HepG2 (cell line): ENCODE measurements at regions not wholly inside any gene's neighbourhood (a gene's known extent, or its start where the extent isn't known, plus 50 kb on each side); places are given as distances from the start of the nearest gene placed in this dataset.

ENCODE experiments used
- ATAC-seq: fragments of 200-7000 bp; cut with Tn5 transposase; 3 replicates; pipeline ENCODE4 v1.9.1; 2020; ENCODE audit warnings: mild to moderate bottlenecking, moderate library complexity
- BruUV-seq: library from RNA; stranded (reverse); fragments of 400-500 nt; replicated peaks from 2 replicates; lab custom pipeline; 2021; lab: Mats Ljungman, UMichigan
- CTCF ChIA-PET: fragments of 300-600 bp; formaldehyde crosslinking; extraction: SDS; loops from one replicate; lab custom pipeline; 2021; ENCODE audit warnings: low total read pairs, inconsistent platforms, low intra/inter-chr PET ratio; lab: Yijun Ruan, JAX
- POLR2A ChIA-PET: fragments of 350-600 bp; sonication (Branson Sonifier 250); formaldehyde crosslinking; loops from one replicate; lab custom pipeline; 2020; ENCODE audit warnings: antibody characterized with exemption, inconsistent platforms; lab: Yijun Ruan, JAX
- DNase-seq: peaks from one replicate; pipeline ENCODE4 v3.0.0-alpha.2; 2015; ENCODE audit warnings: low spot score
- FAIRE-seq: peaks from 3 replicates; lab custom pipeline; 2011; peaks lifted over from hg19 to GRCh38; lab: Jason Lieb, UNC
- H2AFZ ChIP-seq: one replicate; pipeline ENCODE4 v1.6.1; 2011; ENCODE audit warnings: low read length, inconsistent platforms
- H3K27ac ChIP-seq: fragments of 300-600 bp; 3 replicates; pipeline ENCODE4 v1.8.0; 2011; ENCODE audit warnings: mixed run types, mild to moderate bottlenecking, mixed read lengths, low read length, inconsistent platforms; ENCODE audit not compliant: insufficient read depth; ENCODE audit errors: extremely low read length
- H3K27me3 ChIP-seq, 2 experiments: fragments of 200-600 bp in 1 of 2; 2 replicates in 1 of 2; 3 replicates in 1 of 2; pipeline versions ENCODE4 v1.6.0 to v1.8.0; 2011; ENCODE audit warnings: low read length in 2 of 2, mild to moderate bottlenecking in 2 of 2, moderate library complexity in 2 of 2, inconsistent platforms in 1 of 2; ENCODE audit not compliant: insufficient read depth in 2 of 2, control insufficient read depth in 1 of 2
- H3K36me3 ChIP-seq, 2 experiments: fragments of 200-600 bp in 1 of 2; replicated peaks in 1 of 2; 2 replicates in 1 of 2; 3 replicates in 1 of 2; pipeline versions ENCODE4 v1.5.1 to v1.8.0; 2011; ENCODE audit warnings: low read length in 2 of 2, inconsistent platforms in 1 of 2; ENCODE audit not compliant: insufficient read depth in 2 of 2, control insufficient read depth in 1 of 2
- H3K4me1 ChIP-seq: 2 replicates; pipeline ENCODE4 v1.5.1; 2012; ENCODE audit warnings: low read length, inconsistent platforms; ENCODE audit not compliant: insufficient read depth
- H3K4me2 ChIP-seq: 2 replicates; pipeline ENCODE4 v1.6.0; 2011; ENCODE audit warnings: low read depth, low read length, inconsistent platforms
- H3K4me3 ChIP-seq, 3 experiments: fragments of 200-600 bp in 1 of 3; sonication (generic), shearing (Covaris generic) in 1 of 3; replicated peaks in 1 of 3; 2 replicates each; pipeline ENCODE4 v1.5.1; 2011 to 2016; ENCODE audit warnings: low read length in 3 of 3, inconsistent platforms in 2 of 3, low read depth in 2 of 3, mild to moderate bottlenecking in 2 of 3, control low read depth in 1 of 3, mixed read lengths in 1 of 3; ENCODE audit not compliant: insufficient read depth in 1 of 3
- H3K79me2 ChIP-seq: one replicate; pipeline ENCODE4 v1.6.1; 2011; ENCODE audit warnings: low read length, inconsistent platforms; ENCODE audit not compliant: insufficient read depth
- H3K9ac ChIP-seq: 2 replicates; pipeline ENCODE4 v1.6.0; 2011; ENCODE audit warnings: mild to moderate bottlenecking, low read depth, low read length, inconsistent platforms; ENCODE audit not compliant: insufficient read depth
- H3K9me3 ChIP-seq: 2 replicates; pipeline ENCODE4 v1.5.1; 2012; ENCODE audit warnings: mild to moderate bottlenecking, low read length
- H4K20me1 ChIP-seq: 2 replicates; pipeline ENCODE4 v1.6.0; 2011; ENCODE audit warnings: inconsistent platforms, mild to moderate bottlenecking, low read length, moderate library complexity; ENCODE audit not compliant: insufficient read depth
- ATM ChIP-seq: fragments of 450-650 bp; IDR thresholded peaks from 2 replicates; pipeline ENCODE4 v1.7.1; 2017; ENCODE audit warnings: mild to moderate bottlenecking, borderline replicate concordance
- ETV5 ChIP-seq: IDR thresholded peaks from 2 replicates; pipeline ENCODE4 v1.6.1; 2018; ENCODE audit warnings: missing biosample characterization, missing genetic modification reagents, inconsistent platforms, borderline replicate concordance
- HDAC1 ChIP-seq: sonication (generic); formaldehyde crosslinking; IDR thresholded peaks from 2 replicates; pipeline ENCODE4 v1.5.1; 2020; ENCODE audit warnings: mild to moderate bottlenecking, missing genetic modification reagents
- NCOR1 ChIP-seq: fragments of 200-600 bp; sonication (generic); IDR thresholded peaks from 2 replicates; pipeline ENCODE4 v1.7.0; 2017; ENCODE audit warnings: antibody characterized with exemption, low read length, borderline replicate concordance
- PTBP1 ChIP-seq: fragments of 200-400 bp; formaldehyde crosslinking; IDR thresholded peaks from 2 replicates; pipeline ENCODE4 v1.6.1; 2018; ENCODE audit warnings: low read length, low read depth; ENCODE audit not compliant: poor library complexity, severe bottlenecking
- REXO4 ChIP-seq: sonication (generic); formaldehyde crosslinking; IDR thresholded peaks from 2 replicates; pipeline ENCODE4 v1.8.0; 2022; ENCODE audit warnings: missing genetic modification reagents, mild to moderate bottlenecking, borderline replicate concordance
- SMAD3 ChIP-seq: sonication (generic); formaldehyde crosslinking; IDR thresholded peaks from 2 replicates; pipeline ENCODE4 v1.4.0; 2020; ENCODE audit warnings: missing genetic modification reagents
- SRSF4 ChIP-seq: fragments of 200-400 bp; formaldehyde crosslinking; IDR thresholded peaks from one replicate; pipeline ENCODE4 v1.6.1; 2018; ENCODE audit warnings: mild to moderate bottlenecking, low read depth, low read length, moderate library complexity; ENCODE audit not compliant: poor library complexity, severe bottlenecking
- TOPORS ChIP-seq: sonication (generic); formaldehyde crosslinking; IDR thresholded peaks from 2 replicates; pipeline ENCODE4 v1.8.0; 2023; ENCODE audit warnings: mild to moderate bottlenecking, missing genetic modification reagents
- ZFY ChIP-seq: sonication (generic); formaldehyde crosslinking; IDR thresholded peaks from 2 replicates; pipeline ENCODE4 v1.4.0; 2020; ENCODE audit warnings: missing genetic modification reagents
- ZNF180 ChIP-seq: sonication (generic); formaldehyde crosslinking; IDR thresholded peaks from 2 replicates; pipeline ENCODE4 v1.4.0; 2020; ENCODE audit warnings: low read depth, missing genetic modification reagents, borderline replicate concordance
- ZNF703 ChIP-seq: sonication (generic); formaldehyde crosslinking; IDR thresholded peaks from 2 replicates; pipeline ENCODE4 v1.5.1; 2020; ENCODE audit warnings: missing genetic modification reagents, mild to moderate bottlenecking, moderate library complexity, borderline replicate concordance
- ZNF841 ChIP-seq: sonication (generic); formaldehyde crosslinking; IDR thresholded peaks from 2 replicates; pipeline ENCODE4 v1.8.1; 2023; ENCODE audit warnings: missing genetic modification reagents, borderline replicate concordance
- ZSCAN29 ChIP-seq: sonication (generic); formaldehyde crosslinking; conservative IDR thresholded peaks from 2 replicates; pipeline ENCODE4 v1.4.0; 2020; ENCODE audit warnings: mild to moderate bottlenecking, missing genetic modification reagents
- WGBS: methylation state at CpG from one replicate; pipeline ENCODE4 v1.1.6; 2017; ENCODE audit warnings: low lambda C conversion rate; 5-methylcytosine and 5-hydroxymethylcytosine counted together
- in situ Hi-C: cut with HindIII; loops from 2 replicates; pipeline ENCODE4 v1.10.0; 2017; ENCODE audit warnings: low pct_unique_long_range_greater_than_20kb; ENCODE audit not compliant: extremely low pct_ligation_motif_present
- intact Hi-C: fragments of 100-400 bp; cut with micrococcal nuclease; formaldehyde crosslinking; loops from one replicate; pipeline ENCODE4 v1.10.0; 2022; ENCODE audit not compliant: unreplicated experiment

- ChIA-PET POLR2A (no interaction called here), CTCF (no interaction called here)
- intact Hi-C loops, result loop anchor here (1.0 kb wide), 1 partner anchor 1576 kb away; no protein-coding TSS in a partner anchor
- WGBS, result 71% methylated on average over 6 of the region's 6 CpGs
- H3K9ac ChIP-seq, result no peak overlapping the region
- H3K79me2 ChIP-seq, result no peaks in the 10 kb centered on the region
- no peaks in the 10 kb centered on the region for H3K27me3 ChIP-seq
- TF ChIP-seq ZNF703 (CRISPR knock-in tag), result no peak
- no peak for TF ChIP-seq SMAD3 (CRISPR knock-in tag)
- TF ChIP-seq REXO4, result no peak
- TF ChIP-seq NCOR1, result no peak
- no peak for TF ChIP-seq PTBP1
- TF ChIP-seq ETV5 (CRISPR knock-in tag), result no peak
- no peak for TF ChIP-seq ZFY
- TF ChIP-seq HDAC1 (CRISPR knock-in tag), result no peak
- no peak for TF ChIP-seq TOPORS (CRISPR knock-in tag)
- TF ChIP-seq ATM, result no peak
- TF ChIP-seq ZNF180 (CRISPR knock-in tag), result no peak
- no peak for TF ChIP-seq SRSF4
- TF ChIP-seq ZNF841, result no peak
- TF ChIP-seq ZSCAN29, result no peak
- no peaks in the 10 kb centered on the region for H3K36me3 ChIP-seq
- no peak overlapping the region for H3K4me2 ChIP-seq
- no peak for FAIRE-seq
- no peak for DNase-seq
- in situ Hi-C loops, result no loop called here
- no peak overlapping the region for H3K4me3 ChIP-seq
- no peaks in the 10 kb centered on the region for H4K20me1 ChIP-seq
- no peak overlapping the region for H3K27ac ChIP-seq
- peaks cover 8% of the 10 kb centered on the region for H3K9me3 ChIP-seq
- ATAC-seq, result no peak
- no peak overlapping the region for H2AFZ ChIP-seq
- no peaks in the 10 kb centered on the region for H3K4me1 ChIP-seq
- BruUV-seq, result no TSS peak
Measured at GRCh38 chr14:30330033-30330432, 228.9 kb upstream of the G2E3 start.
